ENCODE measurements at regions not wholly inside any gene's neighbourhood (a gene's known extent, or its start where the extent isn't known, plus 50 kb on each side); places are given as distances from the start of the nearest gene placed in this dataset.

- no peaks in the 10 kb centered on the region for H3K79me2 ChIP-seq (ENCODE audit: insufficient read depth, low read length)
- H3K9ac ChIP-seq (ENCODE audit: low read depth, low read length, poor library complexity, severe bottlenecking) = no peak overlapping the region
- no peaks in the 10 kb centered on the region for H3K9me3 ChIP-seq (ENCODE audit: insufficient read depth, low read depth, low read length)
- no peaks in the 10 kb centered on the region for H3K9me2 ChIP-seq (replicated peaks; ENCODE audit: low read depth, low read length)
- H3F3A ChIP-seq (ENCODE audit: low read depth) = no peaks in the 10 kb centered on the region
- H3K36me3 ChIP-seq (ENCODE audit: insufficient read depth, low read length) = no peaks in the 10 kb centered on the region
- no peak overlapping the region for H2AFZ ChIP-seq (ENCODE audit: low read length)
- H3K4me2 ChIP-seq (ENCODE audit: low read depth, low read length, poor library complexity, severe bottlenecking) = no peak overlapping the region
- TF ChIP-seq CTCF (conservative IDR thresholded peaks at IDR 0.05; ENCODE audit: low read length) = no peak
- no peak for TF ChIP-seq EZH2phosphoT487 (IDR thresholded peaks at IDR 0.05; ENCODE audit: borderline replicate concordance)
- H4K20me1 ChIP-seq (ENCODE audit: insufficient read depth, low read length, poor library complexity, severe bottlenecking) = no peaks in the 10 kb centered on the region
- H3K27me3 ChIP-seq (ENCODE audit: insufficient read depth, low read length, poor library complexity, severe bottlenecking) = no peaks in the 10 kb centered on the region
- no peaks in the 10 kb centered on the region for H3K4me1 ChIP-seq (ENCODE audit: insufficient read depth, low read length, poor library complexity, severe bottlenecking)
- no peak overlapping the region for H3K4me3 ChIP-seq (ENCODE audit: low read length, poor library complexity, severe bottlenecking)
Observed at GRCh38 chr3:162302983-162303624, 806.5 kb downstream of the OTOL1 start.

GRCh38 chr3:162317046-162317445 is 820.4 kb downstream of the OTOL1 start:
- Histone ChIP-seq H3K79me2 (ENCODE audit: insufficient read depth, low read length) (no peaks in the 10 kb centered on the region), H3K9me3 (ENCODE audit: insufficient read depth, low read depth, low read length) (no peaks in the 10 kb centered on the region), H3K36me3 (ENCODE audit: insufficient read depth, low read length) (no peaks in the 10 kb centered on the region), H3K27me3 (ENCODE audit: insufficient read depth, low read length, poor library complexity, severe bottlenecking) (no peaks in the 10 kb centered on the region), H3K4me2 (ENCODE audit: low read depth, low read length, poor library complexity, severe bottlenecking) (no peak overlapping the region), H3K9ac (ENCODE audit: low read depth, low read length, poor library complexity, severe bottlenecking) (no peak overlapping the region), H4K20me1 (ENCODE audit: insufficient read depth, low read length, poor library complexity, severe bottlenecking) (no peaks in the 10 kb centered on the region), H3K4me1 (ENCODE audit: insufficient read depth, low read length, poor library complexity, severe bottlenecking) (no peaks in the 10 kb centered on the region), H3K4me3 (ENCODE audit: low read length, poor library complexity, severe bottlenecking) (no peak overlapping the region), H2AFZ (ENCODE audit: low read length) (no peak overlapping the region), H3K9me2 (replicated peaks; ENCODE audit: low read depth, low read length) (0 out of 2 replicates have a peak, but pooled peaks cover 5% of the 10 kb centered on the region), H3F3A (ENCODE audit: low read depth) (no peaks in the 10 kb centered on the region)
- no peak for TF ChIP-seq CTCF (conservative IDR thresholded peaks at IDR 0.05; ENCODE audit: low read length)
- no peak for TF ChIP-seq EZH2phosphoT487 (IDR thresholded peaks at IDR 0.05; ENCODE audit: borderline replicate concordance)

- Histone ChIP-seq H3K4me1 (ENCODE audit: insufficient read depth, low read length, poor library complexity, severe bottlenecking) (no peaks in the 10 kb centered on the region), H3K9me2 (replicated peaks; ENCODE audit: low read depth, low read length) (no peaks in the 10 kb centered on the region), H3K4me2 (ENCODE audit: low read depth, low read length, poor library complexity, severe bottlenecking) (no peak overlapping the region), H3K9me3 (ENCODE audit: insufficient read depth, low read depth, low read length) (no peaks in the 10 kb centered on the region), H2AFZ (ENCODE audit: low read length) (no peak overlapping the region), H3K4me3 (ENCODE audit: low read length, poor library complexity, severe bottlenecking) (no peak overlapping the region), H3K27me3 (ENCODE audit: insufficient read depth, low read length, poor library complexity, severe bottlenecking) (no peaks in the 10 kb centered on the region), H3K9ac (ENCODE audit: low read depth, low read length, poor library complexity, severe bottlenecking) (no peak overlapping the region), H3K36me3 (ENCODE audit: insufficient read depth, low read length) (no peaks in the 10 kb centered on the region), H3K79me2 (ENCODE audit: insufficient read depth, low read length) (no peaks in the 10 kb centered on the region), H3F3A (ENCODE audit: low read depth) (no peaks in the 10 kb centered on the region), H4K20me1 (ENCODE audit: insufficient read depth, low read length, poor library complexity, severe bottlenecking) (no peaks in the 10 kb centered on the region)
- TF ChIP-seq EZH2phosphoT487 (IDR thresholded peaks at IDR 0.05; ENCODE audit: borderline replicate concordance) = no peak
Observed at GRCh38 chr3:162328649-162329048, 832.0 kb downstream of the OTOL1 start.

- no peak overlapping the region for H3K9ac ChIP-seq (ENCODE audit: low read depth, low read length, poor library complexity, severe bottlenecking)
- peaks cover 4% of the 10 kb centered on the region; the same call in 1 of the 2 replicates for H3K9me3 ChIP-seq (ENCODE audit: insufficient read depth, low read depth, low read length)
- H3K4me2 ChIP-seq (ENCODE audit: low read depth, low read length, poor library complexity, severe bottlenecking) = no peak overlapping the region
- H3F3A ChIP-seq (ENCODE audit: low read depth) = no peaks in the 10 kb centered on the region
- no peaks in the 10 kb centered on the region for H3K9me2 ChIP-seq (replicated peaks; ENCODE audit: low read depth, low read length)
- H4K20me1 ChIP-seq (ENCODE audit: insufficient read depth, low read length, poor library complexity, severe bottlenecking) = no peaks in the 10 kb centered on the region
- no peaks in the 10 kb centered on the region for H3K4me1 ChIP-seq (ENCODE audit: insufficient read depth, low read length, poor library complexity, severe bottlenecking)
- no peaks in the 10 kb centered on the region for H3K36me3 ChIP-seq (ENCODE audit: insufficient read depth, low read length)
- no peak overlapping the region for H3K4me3 ChIP-seq (ENCODE audit: low read length, poor library complexity, severe bottlenecking)
- TF ChIP-seq CTCF (conservative IDR thresholded peaks at IDR 0.05; ENCODE audit: low read length) = no peak
- no peak for TF ChIP-seq EZH2phosphoT487 (IDR thresholded peaks at IDR 0.05; ENCODE audit: borderline replicate concordance)
- no peaks in the 10 kb centered on the region for H3K27me3 ChIP-seq (ENCODE audit: insufficient read depth, low read length, poor library complexity, severe bottlenecking)
- H2AFZ ChIP-seq (ENCODE audit: low read length) = no peak overlapping the region
- no peaks in the 10 kb centered on the region for H3K79me2 ChIP-seq (ENCODE audit: insufficient read depth, low read length)
Observed at GRCh38 chr3:162329514-162329913, 832.9 kb downstream of the OTOL1 start.

All from Loucy (cell line).